ENCODE measurements at regions not wholly inside any gene's neighbourhood (a gene's known extent, or its start where the extent isn't known, plus 50 kb on each side); places are given as distances from the start of the nearest gene placed in this dataset.

- Histone ChIP-seq H3K27me3 (ENCODE audit: control insufficient read depth, insufficient read depth, low read length) (no peaks in the 10 kb centered on the region), H3K9ac (ENCODE audit: insufficient read depth, low read length) (no peak overlapping the region), H3K4me3 (replicated peaks in 1 of 4; ENCODE audit: control extremely low read depth in 1 of 4, insufficient read depth in 1 of 4, low read depth in 3 of 4, low read length in 4 of 4) (no peak overlapping the region), H2AFZ (ENCODE audit: low read length) (no peak overlapping the region), H3K27ac (ENCODE audit: insufficient read depth, low read length) (no peak overlapping the region), H3K79me2 (ENCODE audit: control insufficient read depth, insufficient read depth, low read length) (no peaks in the 10 kb centered on the region), H4K20me1 (ENCODE audit: control insufficient read depth, extremely low read depth, insufficient read depth, low read length) (no peaks in the 10 kb centered on the region), H3K36me3 (ENCODE audit: control insufficient read depth, insufficient read depth, low read length) (no peaks in the 10 kb centered on the region), H3K4me1 (ENCODE audit: control insufficient read depth, extremely low read depth, insufficient read depth, low read length) (no peaks in the 10 kb centered on the region), H3K9me3 (ENCODE audit: control insufficient read depth, insufficient read depth, low read depth, low read length) (no peaks in the 10 kb centered on the region), H3K4me2 (ENCODE audit: extremely low read depth, insufficient read depth, low read length) (no peak overlapping the region)
- no peak for DNase-seq (ENCODE audit: low read depth in 2 of 2)
- no peak for TF ChIP-seq EZH2 (IDR thresholded peaks at IDR 0.05; ENCODE audit: low read length, missing control alignments)
- no peak for TF ChIP-seq CTCF (conservative IDR thresholded peaks at IDR 0.05 in 1 of 2, IDR thresholded peaks at IDR 0.05 in 1 of 2; ENCODE audit: low read depth in 1 of 2, low read length in 2 of 2)
Measured at GRCh38 chr3:189534531-189534930, 96.7 kb upstream of the TP63 start.

- TF ChIP-seq EZH2 (IDR thresholded peaks at IDR 0.05; ENCODE audit: low read length, missing control alignments) (no peak), CTCF (conservative IDR thresholded peaks at IDR 0.05 in 1 of 2, IDR thresholded peaks at IDR 0.05 in 1 of 2; ENCODE audit: low read depth in 1 of 2, low read length in 2 of 2) (no peak)
- Histone ChIP-seq H3K36me3 (ENCODE audit: control insufficient read depth, insufficient read depth, low read length) (no peaks in the 10 kb centered on the region), H3K4me1 (ENCODE audit: control insufficient read depth, extremely low read depth, insufficient read depth, low read length) (no peaks in the 10 kb centered on the region), H3K4me2 (ENCODE audit: extremely low read depth, insufficient read depth, low read length) (no peak overlapping the region), H3K27me3 (ENCODE audit: control insufficient read depth, insufficient read depth, low read length) (no peaks in the 10 kb centered on the region), H3K4me3 (replicated peaks in 1 of 4; ENCODE audit: control extremely low read depth in 1 of 4, insufficient read depth in 1 of 4, low read depth in 3 of 4, low read length in 4 of 4) (no peak overlapping the region), H3K9ac (ENCODE audit: insufficient read depth, low read length) (no peak overlapping the region), H3K27ac (ENCODE audit: insufficient read depth, low read length) (no peak overlapping the region), H3K79me2 (ENCODE audit: control insufficient read depth, insufficient read depth, low read length) (no peaks in the 10 kb centered on the region), H3K9me3 (ENCODE audit: control insufficient read depth, insufficient read depth, low read depth, low read length) (no peaks in the 10 kb centered on the region), H4K20me1 (ENCODE audit: control insufficient read depth, extremely low read depth, insufficient read depth, low read length) (no peaks in the 10 kb centered on the region), H2AFZ (ENCODE audit: low read length) (no peak overlapping the region)
- DNase-seq (ENCODE audit: low read depth in 2 of 2) = no peak
Measured at GRCh38 chr3:189537135-189537534, 94.1 kb upstream of the TP63 start.

- no peaks in the 10 kb centered on the region for H3K9me3 ChIP-seq (ENCODE audit: control insufficient read depth, insufficient read depth, low read depth, low read length)
- H3K9ac ChIP-seq (ENCODE audit: insufficient read depth, low read length) = no peak overlapping the region
- no peaks in the 10 kb centered on the region for H3K4me1 ChIP-seq (ENCODE audit: control insufficient read depth, extremely low read depth, insufficient read depth, low read length)
- no peaks in the 10 kb centered on the region for H3K79me2 ChIP-seq (ENCODE audit: control insufficient read depth, insufficient read depth, low read length)
- H3K27me3 ChIP-seq (ENCODE audit: control insufficient read depth, insufficient read depth, low read length) = no peaks in the 10 kb centered on the region
- no peaks in the 10 kb centered on the region for H4K20me1 ChIP-seq (ENCODE audit: control insufficient read depth, extremely low read depth, insufficient read depth, low read length)
- H3K27ac ChIP-seq (ENCODE audit: insufficient read depth, low read length) = no peak overlapping the region
- TF ChIP-seq EZH2 (IDR thresholded peaks at IDR 0.05; ENCODE audit: low read length, missing control alignments) (no peak), CTCF (conservative IDR thresholded peaks at IDR 0.05 in 1 of 2, IDR thresholded peaks at IDR 0.05 in 1 of 2; ENCODE audit: low read depth in 1 of 2, low read length in 2 of 2) (no peak)
- no peak overlapping the region for H2AFZ ChIP-seq (ENCODE audit: low read length)
- no peak for DNase-seq (ENCODE audit: low read depth in 2 of 2)
- H3K4me2 ChIP-seq (ENCODE audit: extremely low read depth, insufficient read depth, low read length) = no peak overlapping the region
- no peaks in the 10 kb centered on the region for H3K36me3 ChIP-seq (ENCODE audit: control insufficient read depth, insufficient read depth, low read length)
- H3K4me3 ChIP-seq (replicated peaks in 1 of 4; ENCODE audit: control extremely low read depth in 1 of 4, insufficient read depth in 1 of 4, low read depth in 3 of 4, low read length in 4 of 4) = no peak overlapping the region
Measured at GRCh38 chr3:189547448-189547847, 83.7 kb upstream of the TP63 start.
